ENCODE measurements at regions not wholly inside any gene's neighbourhood (a gene's known extent, or its start where the extent isn't known, plus 50 kb on each side); places are given as distances from the start of the nearest gene placed in this dataset.
A peak's percentile ranks its signal among the peaks of the same experiment; 100 is the strongest.

GRCh38 chr6:90982581-90982980, 395.7 kb upstream of the MAP3K7 start:
- 100% methylated on average over 4 of the region's 7 CpGs for WGBS (ENCODE audit: insufficient coverage)
- Histone ChIP-seq H3K4me1 (ENCODE audit: control extremely low read depth in 1 of 4, control insufficient read depth in 4 of 4, insufficient read depth in 4 of 4, low read length in 3 of 4) (no peaks in the 10 kb centered on the region), H3K36me3 (ENCODE audit: control insufficient read depth in 4 of 4, insufficient read depth in 4 of 4, low read length in 3 of 4) (no peaks in the 10 kb centered on the region), H3K9me3 (ENCODE audit: control extremely low read depth in 1 of 5, control insufficient read depth in 4 of 5, insufficient read depth in 2 of 5, low read depth in 1 of 5, low read length in 4 of 5) (no peaks in the 10 kb centered on the region), H3K27ac (ENCODE audit: insufficient read depth in 1 of 2, low read depth in 1 of 2, low read length in 2 of 2, poor library complexity in 1 of 2, severe bottlenecking in 2 of 2) (no peak overlapping the region), H3K4me3 (ENCODE audit: control insufficient read depth in 1 of 7, extremely low read depth in 1 of 7, insufficient read depth in 4 of 7, low read depth in 2 of 7, low read length in 6 of 7) (no peak overlapping the region), H3K27me3 (replicated peaks in 2 of 5; ENCODE audit: control insufficient read depth in 4 of 5, insufficient read depth in 5 of 5, low read length in 4 of 5) (no peaks in the 10 kb centered on the region)
- ChIA-PET POLR2A (no interaction called here), CTCF (no interaction called here)
- DNase-seq: no peak

- ChIA-PET POLR2A (no interaction called here), CTCF (no interaction called here)
- no peaks in the 10 kb centered on the region for H3K27me3 ChIP-seq (replicated peaks in 2 of 5; ENCODE audit: control insufficient read depth in 4 of 5, insufficient read depth in 5 of 5, low read length in 4 of 5)
- 100% methylated on average over 2 of the region's 3 CpGs for WGBS (ENCODE audit: insufficient coverage)
- no peak overlapping the region for H3K27ac ChIP-seq (ENCODE audit: insufficient read depth in 1 of 2, low read depth in 1 of 2, low read length in 2 of 2, poor library complexity in 1 of 2, severe bottlenecking in 2 of 2)
- H3K4me3 ChIP-seq (ENCODE audit: control insufficient read depth in 1 of 7, extremely low read depth in 1 of 7, insufficient read depth in 4 of 7, low read depth in 2 of 7, low read length in 6 of 7): no peak overlapping the region
- no peaks in the 10 kb centered on the region for H3K9me3 ChIP-seq (ENCODE audit: control extremely low read depth in 1 of 5, control insufficient read depth in 4 of 5, insufficient read depth in 2 of 5, low read depth in 1 of 5, low read length in 4 of 5)
- peak in 2 of 3 donors; percentile 5 to 7 for DNase-seq
- H3K36me3 ChIP-seq (ENCODE audit: control insufficient read depth in 4 of 4, insufficient read depth in 4 of 4, low read length in 3 of 4): no peaks in the 10 kb centered on the region
- no peaks in the 10 kb centered on the region for H3K4me1 ChIP-seq (ENCODE audit: control extremely low read depth in 1 of 4, control insufficient read depth in 4 of 4, insufficient read depth in 4 of 4, low read length in 3 of 4)
Measured at GRCh38 chr6:90982051-90982450, 395.2 kb upstream of the MAP3K7 start.

- Histone ChIP-seq H3K9me3 (ENCODE audit: control extremely low read depth in 1 of 5, control insufficient read depth in 4 of 5, insufficient read depth in 2 of 5, low read depth in 1 of 5, low read length in 4 of 5) (no peaks in the 10 kb centered on the region), H3K27ac (ENCODE audit: insufficient read depth in 1 of 2, low read depth in 1 of 2, low read length in 2 of 2, poor library complexity in 1 of 2, severe bottlenecking in 2 of 2) (no peak overlapping the region), H3K4me1 (ENCODE audit: control extremely low read depth in 1 of 4, control insufficient read depth in 4 of 4, insufficient read depth in 4 of 4, low read length in 3 of 4) (no peaks in the 10 kb centered on the region), H3K4me3 (ENCODE audit: control insufficient read depth in 1 of 7, extremely low read depth in 1 of 7, insufficient read depth in 4 of 7, low read depth in 2 of 7, low read length in 6 of 7) (no peak overlapping the region), H3K36me3 (ENCODE audit: control insufficient read depth in 4 of 4, insufficient read depth in 4 of 4, low read length in 3 of 4) (no peaks in the 10 kb centered on the region), H3K27me3 (replicated peaks in 2 of 5; ENCODE audit: control insufficient read depth in 4 of 5, insufficient read depth in 5 of 5, low read length in 4 of 5) (no peaks in the 10 kb centered on the region)
- POLR2A ChIA-PET: no interaction called here
- CTCF ChIA-PET: no interaction called here
- WGBS (ENCODE audit: insufficient coverage): 60% methylated on average over 3 of the region's 4 CpGs
- DNase-seq: no peak
Measured at GRCh38 chr6:90978046-90978445, 391.2 kb upstream of the MAP3K7 start.

DNA sequence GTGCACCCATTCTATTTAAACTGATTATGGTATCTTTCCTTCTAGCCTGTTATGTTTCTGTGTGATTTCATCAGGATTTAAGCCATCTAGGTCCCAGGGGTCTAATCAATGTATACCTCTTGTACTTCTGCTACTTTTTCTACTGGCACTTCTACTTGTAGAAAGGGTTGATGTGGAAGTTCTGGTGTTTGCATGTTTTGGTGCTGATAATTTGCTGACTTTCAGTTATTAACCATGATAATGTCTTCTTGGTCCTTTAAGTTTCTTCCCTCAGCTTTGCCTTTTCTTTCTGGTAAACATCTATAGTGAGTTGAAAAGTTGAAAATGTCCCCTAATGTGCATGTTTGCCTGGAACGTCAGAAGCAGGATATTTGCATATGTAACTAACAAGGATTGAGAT, 390.6 kb upstream of the MAP3K7 start:
- Histone ChIP-seq H3K9me3 (ENCODE audit: control extremely low read depth in 1 of 5, control insufficient read depth in 4 of 5, insufficient read depth in 2 of 5, low read depth in 1 of 5, low read length in 4 of 5) (no peaks in the 10 kb centered on the region), H3K27me3 (replicated peaks in 2 of 5; ENCODE audit: control insufficient read depth in 4 of 5, insufficient read depth in 5 of 5, low read length in 4 of 5) (no peaks in the 10 kb centered on the region), H3K4me1 (ENCODE audit: control extremely low read depth in 1 of 4, control insufficient read depth in 4 of 4, insufficient read depth in 4 of 4, low read length in 3 of 4) (no peaks in the 10 kb centered on the region), H3K27ac (ENCODE audit: insufficient read depth in 1 of 2, low read depth in 1 of 2, low read length in 2 of 2, poor library complexity in 1 of 2, severe bottlenecking in 2 of 2) (no peak overlapping the region), H3K36me3 (ENCODE audit: control insufficient read depth in 4 of 4, insufficient read depth in 4 of 4, low read length in 3 of 4) (no peaks in the 10 kb centered on the region), H3K4me3 (ENCODE audit: control insufficient read depth in 1 of 7, extremely low read depth in 1 of 7, insufficient read depth in 4 of 7, low read depth in 2 of 7, low read length in 6 of 7) (no peak overlapping the region)
- CTCF ChIA-PET: interaction anchor here (0.8 to 1.1 kb wide), 2 partner anchors 36 to 104 kb away, joined by 3 read pairs; no protein-coding TSS in a partner anchor
- no peak for DNase-seq
- no CpG with 5 or more reads among the region's 1 CpG for WGBS (ENCODE audit: insufficient coverage)
- POLR2A ChIA-PET: no interaction called here

- Histone ChIP-seq H3K4me3 (ENCODE audit: control insufficient read depth in 1 of 7, extremely low read depth in 1 of 7, insufficient read depth in 4 of 7, low read depth in 2 of 7, low read length in 6 of 7) (no peak overlapping the region), H3K4me1 (ENCODE audit: control extremely low read depth in 1 of 4, control insufficient read depth in 4 of 4, insufficient read depth in 4 of 4, low read length in 3 of 4) (no peaks in the 10 kb centered on the region), H3K27ac (ENCODE audit: insufficient read depth in 1 of 2, low read depth in 1 of 2, low read length in 2 of 2, poor library complexity in 1 of 2, severe bottlenecking in 2 of 2) (no peak overlapping the region), H3K27me3 (replicated peaks in 2 of 5; ENCODE audit: control insufficient read depth in 4 of 5, insufficient read depth in 5 of 5, low read length in 4 of 5) (no peaks in the 10 kb centered on the region), H3K9me3 (ENCODE audit: control extremely low read depth in 1 of 5, control insufficient read depth in 4 of 5, insufficient read depth in 2 of 5, low read depth in 1 of 5, low read length in 4 of 5) (no peaks in the 10 kb centered on the region), H3K36me3 (ENCODE audit: control insufficient read depth in 4 of 4, insufficient read depth in 4 of 4, low read length in 3 of 4) (no peaks in the 10 kb centered on the region)
- 100% methylated on average over 1 of the region's 2 CpGs for WGBS (ENCODE audit: insufficient coverage)
- DNase-seq: no peak
- ChIA-PET POLR2A (no interaction called here), CTCF (interaction anchor here (1.1 kb wide), 1 partner anchor 35 kb away, joined by 3 read pairs; no protein-coding TSS in a partner anchor)
Measured at GRCh38 chr6:90976341-90976740, 389.5 kb upstream of the MAP3K7 start.

DNA sequence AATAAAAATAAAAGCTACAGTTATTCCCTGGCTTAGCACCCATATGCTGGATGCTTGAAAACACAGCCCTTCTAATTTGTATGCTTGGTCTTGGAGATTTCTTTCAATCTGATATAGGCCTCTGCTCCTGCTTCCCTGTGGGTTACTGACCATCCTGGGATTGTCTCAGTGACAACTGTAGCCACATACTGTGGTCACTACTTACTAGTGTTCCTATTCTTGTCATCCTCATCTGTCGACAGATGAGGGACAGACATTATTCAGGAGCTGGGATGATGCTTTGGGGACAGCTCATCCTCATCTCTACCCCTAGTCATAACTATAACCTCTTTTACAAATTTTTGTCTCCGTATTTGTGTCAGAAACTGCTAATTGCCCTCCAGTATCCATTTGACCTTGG, 388.9 kb upstream of the MAP3K7 start:
- Histone ChIP-seq H3K4me1 (ENCODE audit: control extremely low read depth in 1 of 4, control insufficient read depth in 4 of 4, insufficient read depth in 4 of 4, low read length in 3 of 4) (no peaks in the 10 kb centered on the region), H3K9me3 (ENCODE audit: control extremely low read depth in 1 of 5, control insufficient read depth in 4 of 5, insufficient read depth in 2 of 5, low read depth in 1 of 5, low read length in 4 of 5) (no peaks in the 10 kb centered on the region), H3K27ac (ENCODE audit: insufficient read depth in 1 of 2, low read depth in 1 of 2, low read length in 2 of 2, poor library complexity in 1 of 2, severe bottlenecking in 2 of 2) (no peak overlapping the region), H3K27me3 (replicated peaks in 2 of 5; ENCODE audit: control insufficient read depth in 4 of 5, insufficient read depth in 5 of 5, low read length in 4 of 5) (no peaks in the 10 kb centered on the region), H3K36me3 (ENCODE audit: control insufficient read depth in 4 of 4, insufficient read depth in 4 of 4, low read length in 3 of 4) (no peaks in the 10 kb centered on the region), H3K4me3 (ENCODE audit: control insufficient read depth in 1 of 7, extremely low read depth in 1 of 7, insufficient read depth in 4 of 7, low read depth in 2 of 7, low read length in 6 of 7) (no peak overlapping the region)
- ChIA-PET CTCF (no interaction called here), POLR2A (no interaction called here)
- 100% methylated on average over 1 of the region's 2 CpGs for WGBS (ENCODE audit: insufficient coverage)
- DNase-seq: no peak

- CTCF ChIA-PET: no interaction called here
- Histone ChIP-seq H3K9me3 (ENCODE audit: control extremely low read depth in 1 of 5, control insufficient read depth in 4 of 5, insufficient read depth in 2 of 5, low read depth in 1 of 5, low read length in 4 of 5) (no peaks in the 10 kb centered on the region), H3K27me3 (replicated peaks in 2 of 5; ENCODE audit: control insufficient read depth in 4 of 5, insufficient read depth in 5 of 5, low read length in 4 of 5) (no peaks in the 10 kb centered on the region), H3K4me3 (ENCODE audit: control insufficient read depth in 1 of 7, extremely low read depth in 1 of 7, insufficient read depth in 4 of 7, low read depth in 2 of 7, low read length in 6 of 7) (no peak overlapping the region), H3K36me3 (ENCODE audit: control insufficient read depth in 4 of 4, insufficient read depth in 4 of 4, low read length in 3 of 4) (no peaks in the 10 kb centered on the region), H3K27ac (ENCODE audit: insufficient read depth in 1 of 2, low read depth in 1 of 2, low read length in 2 of 2, poor library complexity in 1 of 2, severe bottlenecking in 2 of 2) (no peak overlapping the region), H3K4me1 (ENCODE audit: control extremely low read depth in 1 of 4, control insufficient read depth in 4 of 4, insufficient read depth in 4 of 4, low read length in 3 of 4) (no peaks in the 10 kb centered on the region)
- POLR2A ChIA-PET: no interaction called here
- no peak for DNase-seq
Measured at GRCh38 chr6:90973188-90973587, 386.3 kb upstream of the MAP3K7 start.

All from common myeloid progenitor, CD34-positive (primary cell).